ENCODE measurements at regions not wholly inside any gene's neighbourhood (a gene's known extent, or its start where the extent isn't known, plus 50 kb on each side); places are given as distances from the start of the nearest gene placed in this dataset.

- no peaks in the 10 kb centered on the region for H3K36me3 Mint-ChIP-seq (ENCODE audit: low read depth)
- peaks cover 3% of the 10 kb centered on the region for H3K9me2 ChIP-seq (ENCODE audit: insufficient read depth)
- DNase-seq (ENCODE audit: low spot score), result no peak
- no peak overlapping the region for H3K4me2 ChIP-seq
- ATAC-seq, result no peak
- H3K27ac Mint-ChIP-seq, result no peak overlapping the region; the same call in 1 of the 2 replicates
- H3F3A ChIP-seq (replicated peaks; ENCODE audit: low read depth), result no peaks in the 10 kb centered on the region
- H3K4me3 ChIP-seq, result no peak overlapping the region
- no peak for TF ChIP-seq ETS1 (IDR thresholded peaks at IDR 0.05)
- TF ChIP-seq STAT1 (IDR thresholded peaks at IDR 0.05; ENCODE audit: unreplicated experiment), result no peak
- no peak for TF ChIP-seq CTCF (conservative IDR thresholded peaks at IDR 0.05; ENCODE audit: low read depth in 2 of 2)
- TF ChIP-seq POLR2AphosphoS5 (IDR thresholded peaks at IDR 0.05; ENCODE audit: low read depth), result no peak
- TF ChIP-seq EZH2phosphoT487 (IDR thresholded peaks at IDR 0.05; ENCODE audit: unreplicated experiment), result no peak
- TF ChIP-seq ZNF462 (CRISPR knock-in tag; IDR thresholded peaks at IDR 0.05), result no peak
- no peak for TF ChIP-seq ZNF331 (CRISPR knock-in tag; IDR thresholded peaks at IDR 0.05; ENCODE audit: low read depth)
- TF ChIP-seq REST (IDR thresholded peaks at IDR 0.05; ENCODE audit: unreplicated experiment), result no peak
- TF ChIP-seq ZNF114 (CRISPR knock-in tag; IDR thresholded peaks at IDR 0.05), result no peak
- TF ChIP-seq NANOG (IDR thresholded peaks at IDR 0.05; ENCODE audit: borderline replicate concordance), result no peak
- TF ChIP-seq CREB1 (CRISPR knock-in tag; IDR thresholded peaks at IDR 0.05; ENCODE audit: low read depth), result no peak
- TF ChIP-seq EZH2 (IDR thresholded peaks at IDR 0.05; ENCODE audit: low read depth, unreplicated experiment), result no peak
- TF ChIP-seq JUNB (IDR thresholded peaks at IDR 0.05; ENCODE audit: unreplicated experiment), result no peak
- peaks cover 4% of the 10 kb centered on the region for H3K27me3 Mint-ChIP-seq (ENCODE audit: insufficient read depth, low read depth, poor library complexity)
- no peaks in the 10 kb centered on the region; the same call in 2 of the 3 replicates for H3K9me3 Mint-ChIP-seq
- no peak overlapping the region for H3K4me3 Mint-ChIP-seq
- peaks cover 4% of the 10 kb centered on the region; the same call in 2 of the 3 replicates for H3K4me1 Mint-ChIP-seq
- no peak overlapping the region for H2AFZ ChIP-seq
- no peak overlapping the region for H3K27ac ChIP-seq (ENCODE audit: low read depth)
- no peaks in the 10 kb centered on the region for H3K27me3 ChIP-seq (ENCODE audit: insufficient read depth)
- no peaks in the 10 kb centered on the region for H3K79me2 ChIP-seq (replicated peaks; ENCODE audit: insufficient read depth)
- no peaks in the 10 kb centered on the region for H3K4me1 ChIP-seq (ENCODE audit: insufficient read depth)
- H3K36me3 ChIP-seq (ENCODE audit: insufficient read depth), result no peaks in the 10 kb centered on the region
- H4K20me1 ChIP-seq (replicated peaks; ENCODE audit: insufficient read depth), result no peaks in the 10 kb centered on the region
Observed at GRCh38 chr2:117128461-117128860, 686.0 kb upstream of the DDX18 start.
